ENCODE measurements at regions not wholly inside any gene's neighbourhood (a gene's known extent, or its start where the extent isn't known, plus 50 kb on each side); places are given as distances from the start of the nearest gene placed in this dataset.
"Not testable (repeated sequence)": the region's sequence is repeated elsewhere in the genome, so short reads cannot be mapped to it uniquely, and the experiment has no call there.

GRCh38 chr2:15820927-15821326 lies 119.4 kb upstream of the MYCN start:
- Histone ChIP-seq H4K20me1 (ENCODE audit: insufficient read depth, low read length) (no peaks in the 10 kb centered on the region), H3K4me1 (ENCODE audit: insufficient read depth, low read length) (no peaks in the 10 kb centered on the region), H3K27ac (ENCODE audit: low read length) (no peak overlapping the region), H2AFZ (ENCODE audit: low read depth, low read length) (no peak overlapping the region), H3K4me3 (ENCODE audit: low read depth in 1 of 2, low read length in 2 of 2) (no peak overlapping the region), H3K9ac (ENCODE audit: low read depth, low read length) (no peak overlapping the region), H3K79me2 (ENCODE audit: insufficient read depth, low read length) (no peaks in the 10 kb centered on the region), H3K4me2 (ENCODE audit: insufficient read depth, low read length) (no peak overlapping the region), H3K9me3 (ENCODE audit: insufficient read depth, low read length, severe bottlenecking) (no peaks in the 10 kb centered on the region), H3K27me3 (ENCODE audit: insufficient read depth, low read length, poor library complexity) (no peaks in the 10 kb centered on the region), H3K36me3 (ENCODE audit: insufficient read depth, low read length) (no peaks in the 10 kb centered on the region)
- ATAC-seq (ENCODE audit: insufficient read depth, low read depth), result no peak
- TF ChIP-seq EZH2 (IDR thresholded peaks at IDR 0.05; ENCODE audit: borderline replicate concordance, low read depth, low read length, severe bottlenecking) (no peak), CTCF (IDR thresholded peaks at IDR 0.05; ENCODE audit: borderline replicate concordance, extremely low read depth, low read length, poor library complexity, severe bottlenecking) (no peak)
- DNase-seq, result no peak

- ATAC-seq (ENCODE audit: insufficient read depth, low read depth), result no peak
- TF ChIP-seq EZH2 (IDR thresholded peaks at IDR 0.05; ENCODE audit: borderline replicate concordance, low read depth, low read length, severe bottlenecking) (no peak), CTCF (IDR thresholded peaks at IDR 0.05; ENCODE audit: borderline replicate concordance, extremely low read depth, low read length, poor library complexity, severe bottlenecking) (no peak)
- Histone ChIP-seq H3K9ac (ENCODE audit: low read depth, low read length) (no peak overlapping the region), H3K79me2 (ENCODE audit: insufficient read depth, low read length) (no peaks in the 10 kb centered on the region), H3K9me3 (ENCODE audit: insufficient read depth, low read length, severe bottlenecking) (no peaks in the 10 kb centered on the region), H3K27ac (ENCODE audit: low read length) (no peak overlapping the region), H3K36me3 (ENCODE audit: insufficient read depth, low read length) (no peaks in the 10 kb centered on the region), H3K4me1 (ENCODE audit: insufficient read depth, low read length) (no peaks in the 10 kb centered on the region), H4K20me1 (ENCODE audit: insufficient read depth, low read length) (no peaks in the 10 kb centered on the region), H3K4me2 (ENCODE audit: insufficient read depth, low read length) (no peak overlapping the region), H3K27me3 (ENCODE audit: insufficient read depth, low read length, poor library complexity) (no peaks in the 10 kb centered on the region), H2AFZ (ENCODE audit: low read depth, low read length) (no peak overlapping the region), H3K4me3 (ENCODE audit: low read depth in 1 of 2, low read length in 2 of 2) (no peak overlapping the region)
- no peak for DNase-seq
Observed at GRCh38 chr2:15822151-15823044, 118.0 kb upstream of the MYCN start.

- H3K4me3 ChIP-seq (ENCODE audit: low read depth in 1 of 2, low read length in 2 of 2), result no peak overlapping the region
- no peaks in the 10 kb centered on the region for H4K20me1 ChIP-seq (ENCODE audit: insufficient read depth, low read length)
- no peak for ATAC-seq (ENCODE audit: insufficient read depth, low read depth)
- TF ChIP-seq CTCF (IDR thresholded peaks at IDR 0.05; ENCODE audit: borderline replicate concordance, extremely low read depth, low read length, poor library complexity, severe bottlenecking), result no peak
- TF ChIP-seq EZH2 (IDR thresholded peaks at IDR 0.05; ENCODE audit: borderline replicate concordance, low read depth, low read length, severe bottlenecking), result no peak
- H3K9ac ChIP-seq (ENCODE audit: low read depth, low read length), result no peak overlapping the region
- H3K27me3 ChIP-seq (ENCODE audit: insufficient read depth, low read length, poor library complexity), result no peaks in the 10 kb centered on the region
- H3K9me3 ChIP-seq (ENCODE audit: insufficient read depth, low read length, severe bottlenecking), result no peaks in the 10 kb centered on the region
- no peak for DNase-seq
- H3K27ac ChIP-seq (ENCODE audit: low read length), result no peak overlapping the region
- no peak overlapping the region for H3K4me2 ChIP-seq (ENCODE audit: insufficient read depth, low read length)
- no peaks in the 10 kb centered on the region for H3K79me2 ChIP-seq (ENCODE audit: insufficient read depth, low read length)
- H3K36me3 ChIP-seq (ENCODE audit: insufficient read depth, low read length), result no peaks in the 10 kb centered on the region
- no peak overlapping the region for H2AFZ ChIP-seq (ENCODE audit: low read depth, low read length)
- H3K4me1 ChIP-seq (ENCODE audit: insufficient read depth, low read length), result no peaks in the 10 kb centered on the region
Observed at GRCh38 chr2:15823459-15824396, 116.6 kb upstream of the MYCN start.

GRCh38 chr2:15824467-15824866 lies 115.9 kb upstream of the MYCN start:
- H3K4me2 ChIP-seq (ENCODE audit: insufficient read depth, low read length); ATAC-seq (ENCODE audit: insufficient read depth, low read depth); H2AFZ ChIP-seq (ENCODE audit: low read depth, low read length); H3K4me1 ChIP-seq (ENCODE audit: insufficient read depth, low read length); H3K4me3 ChIP-seq (ENCODE audit: low read depth in 1 of 2, low read length in 2 of 2); H3K9ac ChIP-seq (ENCODE audit: low read depth, low read length); H3K9me3 ChIP-seq (ENCODE audit: insufficient read depth, low read length, severe bottlenecking); H3K36me3 ChIP-seq (ENCODE audit: insufficient read depth, low read length); H3K27ac ChIP-seq (ENCODE audit: low read length); DNase-seq; H3K79me2 ChIP-seq (ENCODE audit: insufficient read depth, low read length); H4K20me1 ChIP-seq (ENCODE audit: insufficient read depth, low read length); H3K27me3 ChIP-seq (ENCODE audit: insufficient read depth, low read length, poor library complexity): not testable (repeated sequence)

All from DND-41 (cell line).